ENCODE measurements at regions not wholly inside any gene's neighbourhood (a gene's known extent, or its start where the extent isn't known, plus 50 kb on each side); places are given as distances from the start of the nearest gene placed in this dataset.

DNA sequence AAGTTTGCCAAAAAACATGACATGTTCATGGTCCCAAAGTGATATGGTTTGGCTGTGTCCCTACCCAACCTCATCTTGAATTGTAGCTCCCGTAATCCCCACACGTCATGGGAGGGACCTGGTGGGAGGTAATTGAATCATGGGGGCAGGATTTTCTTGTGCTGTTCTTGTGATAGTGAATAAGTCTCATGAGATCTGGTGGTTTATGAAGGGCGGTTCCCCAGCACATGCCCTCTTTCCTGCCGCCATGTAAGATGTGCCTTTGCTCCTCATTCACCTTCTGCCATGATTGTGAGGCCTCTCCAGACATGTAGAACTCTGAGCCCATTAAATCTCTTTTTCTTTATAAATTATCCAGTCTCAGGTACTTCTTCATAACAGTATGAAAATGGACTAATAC lies 322.1 kb downstream of the MED10 start:
- TF ChIP-seq CTCF (IDR thresholded peaks at IDR 0.05; ENCODE audit: low read depth, low read length), result no peak
- DNase-seq (ENCODE audit: extremely low read depth, low read depth), result no peak

GRCh38 chr5:6049662-6050061 lies 328.7 kb downstream of the MED10 start:
- no peak for DNase-seq (ENCODE audit: extremely low read depth, low read depth)
- no peak for TF ChIP-seq CTCF (IDR thresholded peaks at IDR 0.05; ENCODE audit: low read depth, low read length)

GRCh38 chr5:6048746-6049145 lies 329.6 kb downstream of the MED10 start:
- no peak for DNase-seq (ENCODE audit: extremely low read depth, low read depth)
- no peak for TF ChIP-seq CTCF (IDR thresholded peaks at IDR 0.05; ENCODE audit: low read depth, low read length)

DNA sequence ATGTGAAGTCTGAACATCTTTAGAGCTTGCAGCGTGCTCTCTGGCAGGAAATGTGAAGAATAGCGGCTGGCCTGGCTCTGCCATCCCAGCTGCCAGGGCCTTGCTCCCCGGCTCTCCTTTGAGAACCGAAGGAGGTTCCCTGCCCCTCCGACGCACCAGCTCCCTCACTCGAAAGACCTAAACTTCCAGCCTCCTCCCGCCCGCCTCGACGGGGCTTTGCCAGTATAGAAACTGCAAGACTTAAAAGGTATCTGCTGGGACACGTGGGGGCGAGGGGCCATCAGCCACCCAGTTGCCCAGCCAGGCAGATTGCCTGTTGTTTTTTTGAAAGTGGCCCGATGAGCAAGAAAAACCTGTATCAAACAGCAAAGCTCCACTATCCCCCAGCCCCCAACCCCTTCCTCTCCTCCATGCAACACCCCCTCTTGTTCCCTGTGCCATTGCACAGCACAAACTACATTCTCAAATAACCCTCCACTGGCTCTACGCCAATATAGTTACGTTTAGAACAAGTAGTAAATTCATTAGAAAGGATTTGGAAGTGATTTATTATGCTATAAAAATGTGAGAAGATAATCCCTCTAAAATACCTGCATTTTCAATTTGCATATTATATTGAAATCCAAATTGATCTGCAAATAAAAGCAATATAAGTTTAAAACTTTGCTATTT lies 331.9 kb downstream of the MED10 start:
- no peak for TF ChIP-seq CTCF (IDR thresholded peaks at IDR 0.05; ENCODE audit: low read depth, low read length)
- no peak for DNase-seq (ENCODE audit: extremely low read depth, low read depth)

- DNase-seq (ENCODE audit: extremely low read depth, low read depth), result no peak
- no peak for TF ChIP-seq CTCF (IDR thresholded peaks at IDR 0.05; ENCODE audit: low read depth, low read length)
Observed at GRCh38 chr5:6043491-6044310, 334.6 kb downstream of the MED10 start.

DNA sequence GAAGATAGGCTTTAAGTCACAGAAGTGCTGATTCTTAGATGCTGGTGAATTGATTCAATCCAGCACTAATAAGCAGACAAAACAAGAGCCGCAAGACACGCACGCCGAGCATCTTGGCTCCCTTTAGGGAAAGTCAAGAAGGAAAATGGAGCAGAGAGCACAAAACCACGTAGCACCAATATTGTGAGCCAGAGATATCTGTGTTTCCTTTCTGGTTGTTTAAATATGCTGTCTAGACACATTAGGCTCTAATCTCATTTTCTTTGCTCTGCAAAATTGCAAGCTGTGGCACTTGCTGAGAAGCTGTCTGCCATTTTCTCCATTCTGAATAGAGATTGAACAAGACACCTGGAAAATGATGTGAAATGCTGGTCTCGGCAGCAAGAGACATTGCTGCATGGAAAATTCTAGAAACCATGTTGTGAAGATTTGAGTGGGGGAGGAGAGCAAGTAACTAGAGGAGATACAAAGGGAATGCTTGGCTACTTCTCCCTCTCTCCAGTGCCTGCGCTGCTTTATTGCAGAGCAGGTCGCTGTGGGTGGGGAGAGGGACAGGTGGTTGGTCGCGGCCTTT lies 336.3 kb downstream of the MED10 start:
- TF ChIP-seq CTCF (IDR thresholded peaks at IDR 0.05; ENCODE audit: low read depth, low read length), result no peak
- no peak for DNase-seq (ENCODE audit: extremely low read depth, low read depth)

- DNase-seq (ENCODE audit: extremely low read depth, low read depth), result no peak
- TF ChIP-seq CTCF (IDR thresholded peaks at IDR 0.05; ENCODE audit: low read depth, low read length), result no peak
Observed at GRCh38 chr5:6039111-6039510, 339.2 kb downstream of the MED10 start.
